Peyer's patch (tissue), 4 donors: ENCODE measurements at regions not wholly inside any gene's neighbourhood (a gene's known extent, or its start where the extent isn't known, plus 50 kb on each side); places are given as distances from the start of the nearest gene placed in this dataset.
A peak's percentile ranks its signal among the peaks of the same experiment; 100 is the strongest.
"Not testable (repeated sequence)": the region's sequence is repeated elsewhere in the genome, so short reads cannot be mapped to it uniquely, and the experiment has no call there.

Experiments used
- DNase-seq, 3 donors: peaks; one replicate each; pipeline ENCODE4 v3.0.0-alpha.2; 2017 to 2019
- H3K27ac ChIP-seq, 4 donors: fragments of 200-600 bp; sonication (generic); one replicate each; pipeline ENCODE4 v1.5.1; 2016 to 2019
- H3K27me3 ChIP-seq, 2 donors: fragments of 200-600 bp; sonication (generic); one replicate each; pipeline ENCODE4 v1.5.1; 2019
- H3K36me3 ChIP-seq, 3 donors: fragments of 200-600 bp; sonication (generic); one replicate each; pipeline ENCODE4 v1.5.1; 2016 to 2019
- H3K4me1 ChIP-seq, 4 donors: fragments of 200-600 bp; sonication (generic); one replicate each; pipeline ENCODE4 v1.5.1; 2016 to 2019
- H3K4me3 ChIP-seq, 4 donors: fragments of 200-600 bp; sonication (generic); 1 replicate in 3 of 4; 2 replicates in 1 of 4; pipeline ENCODE4 v1.5.1; 2016 to 2019; ENCODE audit warnings: mild to moderate bottlenecking in 1 of 4
- H3K9me3 ChIP-seq, 4 donors: fragments of 200-600 bp; sonication (generic); one replicate each; pipeline ENCODE4 v1.5.1; 2016 to 2019; ENCODE audit warnings: mild to moderate bottlenecking in 1 of 4
- POLR2A ChIP-seq, 2 donors: fragments of 450-650 bp; IDR thresholded peaks; one replicate each; pipeline ENCODE4 v1.5.1; 2017; ENCODE audit warnings: antibody characterized with exemption in 2 of 2, mild to moderate bottlenecking in 2 of 2, moderate library complexity in 2 of 2
- TF ChIP-seq, protein P1 (sequence below), 6 experiments: fragments of 450-650 bp in 4 of 6; fragments of 200-600 bp in 2 of 6; sonication (generic) in 1 of 6; IDR thresholded peaks; one replicate each; pipeline ENCODE4 v1.5.1; 2017 to 2019; ENCODE audit warnings: antibody characterized with exemption in 6 of 6, mild to moderate bottlenecking in 3 of 6, moderate library complexity in 1 of 6

DNA sequence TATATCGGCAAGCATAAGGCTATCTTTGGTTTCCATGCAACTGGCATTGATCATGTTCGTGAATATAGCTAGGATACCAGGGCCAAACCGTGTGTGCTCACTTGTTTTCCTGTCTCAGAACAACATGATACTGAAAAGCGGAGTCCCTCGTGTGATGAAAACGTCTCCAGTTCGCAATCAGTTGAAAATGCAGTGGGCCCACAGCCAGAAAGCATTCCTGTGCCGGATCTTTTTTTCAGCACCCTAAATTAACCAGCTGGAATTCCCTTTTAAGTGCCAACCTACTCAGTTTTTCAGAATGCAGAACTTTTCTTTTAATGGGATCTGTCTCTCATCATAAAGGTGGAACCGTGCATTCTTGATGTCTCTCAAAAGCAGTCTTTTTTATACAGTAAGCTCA lies 130.8 kb upstream of the FRG1 start:
- peak overlapping the region in 1 of 4 donors; percentile 32 for H3K4me3 ChIP-seq
- no peak for TF ChIP-seq POLR2A (IDR thresholded peaks at IDR 0.05)
- no peak overlapping the region for H3K27ac ChIP-seq

DNA sequence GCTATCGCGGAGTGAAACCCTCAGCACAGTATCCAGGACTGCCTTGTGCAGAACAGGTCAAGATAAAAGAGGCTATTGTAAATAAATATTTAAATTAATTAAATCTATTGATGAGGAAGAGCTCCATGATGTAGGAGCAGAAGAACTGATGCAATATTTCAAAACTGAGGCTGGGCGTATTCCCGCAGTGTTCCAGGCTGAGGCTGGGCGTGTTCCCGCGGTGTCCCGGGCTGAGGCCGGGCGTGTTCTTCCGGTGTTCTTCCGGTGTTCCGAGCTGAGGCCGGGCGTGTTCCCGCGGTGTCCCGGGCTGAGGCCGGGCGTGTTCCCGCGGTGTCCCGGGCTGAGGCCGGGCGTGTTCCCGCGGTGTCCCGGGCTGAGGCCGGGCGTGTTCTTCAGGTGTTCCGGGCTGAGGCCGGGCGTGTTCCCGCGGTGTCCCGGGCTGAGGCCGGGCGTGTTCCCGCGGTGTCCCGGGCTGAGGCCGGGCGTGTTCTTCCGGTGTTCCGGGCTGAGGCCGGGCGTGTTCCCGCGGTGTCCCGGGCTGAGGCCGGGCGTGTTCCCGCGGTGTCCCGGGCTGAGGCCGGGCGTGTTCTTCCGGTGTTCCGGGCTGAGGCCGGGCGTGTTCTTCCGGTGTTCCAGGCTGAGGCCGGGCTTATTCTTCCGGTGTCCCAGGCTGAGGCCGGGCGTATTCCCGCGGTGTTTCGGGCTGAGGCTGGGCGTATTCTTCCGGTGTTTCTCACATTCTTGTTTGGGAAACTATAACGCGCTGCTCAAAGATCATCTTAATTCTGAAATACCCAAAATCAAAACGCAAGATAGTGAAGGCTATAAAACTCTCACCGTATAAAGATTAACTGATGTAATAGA lies 130.1 kb upstream of the FRG1 start:
- H3K9me3 ChIP-seq, DNase-seq, H3K27me3 ChIP-seq, H3K36me3 ChIP-seq, H3K4me1 ChIP-seq, H3K27ac ChIP-seq: not testable (repeated sequence)
- H3K4me3 ChIP-seq = peak overlapping the region in 1 of 4 donors; percentile 32

More for the DNA sequence above, 130.8 kb upstream of the FRG1 start:
- DNase-seq = no peak
- Histone ChIP-seq H3K9me3 (peaks cover 0 to 6% (median 0%) of the 10 kb centered on the region in 4 donors), H3K36me3 (no peaks in the 10 kb centered on the region), H3K4me1 (no peaks in the 10 kb centered on the region), H3K27me3 (no peaks in the 10 kb centered on the region)

DNA sequence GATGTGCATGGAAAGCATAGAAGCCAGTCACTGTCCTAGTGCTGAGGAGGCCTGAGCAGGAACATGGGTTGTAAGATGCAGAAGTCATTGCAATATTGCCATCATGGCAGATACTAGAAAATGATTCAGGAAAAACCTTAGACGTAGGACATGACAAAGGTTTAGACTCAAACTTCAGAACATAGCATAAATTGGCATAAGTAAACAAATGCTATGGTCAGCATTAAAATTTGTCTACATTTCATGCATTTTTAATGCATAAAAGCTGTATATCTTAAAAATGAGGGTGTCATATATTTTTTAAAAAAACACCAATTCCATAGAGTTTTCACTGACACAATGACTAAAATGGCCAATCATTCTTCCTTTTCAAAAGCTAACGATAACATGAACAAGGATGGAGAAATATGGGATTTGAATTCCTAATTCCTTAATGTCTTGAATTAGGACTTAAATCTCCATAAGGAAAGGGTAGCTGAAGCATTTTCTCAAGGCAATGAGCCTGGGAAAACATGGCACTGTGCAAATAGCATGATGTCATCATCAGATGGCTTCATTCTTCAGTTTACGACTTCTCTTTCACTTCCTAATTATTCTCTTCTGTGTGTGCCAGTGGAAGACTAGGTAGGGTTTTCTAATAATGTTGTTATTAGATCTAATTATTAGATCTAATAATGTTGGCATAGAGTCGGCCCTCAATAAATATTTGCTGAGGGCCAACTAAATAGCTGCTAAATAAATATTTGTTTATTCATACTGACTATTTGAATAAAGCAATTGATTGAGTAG lies 125.1 kb upstream of the FRG1 start:
- H3K27ac ChIP-seq = no peak overlapping the region
- no peak for TF ChIP-seq POLR2A (IDR thresholded peaks at IDR 0.05)
- TF ChIP-seq, protein P1, sequence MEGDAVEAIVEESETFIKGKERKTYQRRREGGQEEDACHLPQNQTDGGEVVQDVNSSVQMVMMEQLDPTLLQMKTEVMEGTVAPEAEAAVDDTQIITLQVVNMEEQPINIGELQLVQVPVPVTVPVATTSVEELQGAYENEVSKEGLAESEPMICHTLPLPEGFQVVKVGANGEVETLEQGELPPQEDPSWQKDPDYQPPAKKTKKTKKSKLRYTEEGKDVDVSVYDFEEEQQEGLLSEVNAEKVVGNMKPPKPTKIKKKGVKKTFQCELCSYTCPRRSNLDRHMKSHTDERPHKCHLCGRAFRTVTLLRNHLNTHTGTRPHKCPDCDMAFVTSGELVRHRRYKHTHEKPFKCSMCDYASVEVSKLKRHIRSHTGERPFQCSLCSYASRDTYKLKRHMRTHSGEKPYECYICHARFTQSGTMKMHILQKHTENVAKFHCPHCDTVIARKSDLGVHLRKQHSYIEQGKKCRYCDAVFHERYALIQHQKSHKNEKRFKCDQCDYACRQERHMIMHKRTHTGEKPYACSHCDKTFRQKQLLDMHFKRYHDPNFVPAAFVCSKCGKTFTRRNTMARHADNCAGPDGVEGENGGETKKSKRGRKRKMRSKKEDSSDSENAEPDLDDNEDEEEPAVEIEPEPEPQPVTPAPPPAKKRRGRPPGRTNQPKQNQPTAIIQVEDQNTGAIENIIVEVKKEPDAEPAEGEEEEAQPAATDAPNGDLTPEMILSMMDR (IDR thresholded peaks at IDR 0.05) = no peak
- DNase-seq = no peak
- no peaks in the 10 kb centered on the region for H3K27me3 ChIP-seq
- H3K36me3 ChIP-seq = no peaks in the 10 kb centered on the region
- no peak overlapping the region for H3K4me3 ChIP-seq
- H3K9me3 ChIP-seq = peaks cover 0 to 6% (median 0%) of the 10 kb centered on the region in 4 donors
- H3K4me1 ChIP-seq = no peaks in the 10 kb centered on the region

DNA sequence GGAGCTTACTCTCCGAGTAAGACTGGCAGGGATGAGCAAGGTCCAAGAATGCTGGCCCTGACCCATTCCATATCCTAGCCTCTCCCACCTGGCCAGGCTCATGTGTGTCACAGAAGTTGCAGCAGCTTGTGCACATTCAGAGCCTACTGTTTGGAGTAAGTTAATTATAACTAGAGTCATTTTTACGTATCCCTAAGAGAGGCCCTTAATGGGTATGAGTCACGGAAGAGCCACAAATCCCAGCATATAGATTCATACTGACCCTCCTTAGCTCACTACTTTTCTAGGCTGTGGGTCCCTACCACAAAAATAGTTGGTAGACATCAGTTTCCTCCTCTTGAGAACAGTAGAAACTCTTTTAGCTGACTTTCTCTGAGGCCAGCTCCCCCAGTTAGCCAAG lies 118.3 kb upstream of the FRG1 start:
- no peak for TF ChIP-seq POLR2A (IDR thresholded peaks at IDR 0.05)
- TF ChIP-seq, protein P1 (IDR thresholded peaks at IDR 0.05) = no peak
- Histone ChIP-seq H3K9me3 (no peaks in the 10 kb centered on the region), H3K4me1 (no peaks in the 10 kb centered on the region), H3K27me3 (no peaks in the 10 kb centered on the region), H3K27ac (no peak overlapping the region), H3K36me3 (no peaks in the 10 kb centered on the region), H3K4me3 (no peak overlapping the region)
- no peak for DNase-seq

DNA sequence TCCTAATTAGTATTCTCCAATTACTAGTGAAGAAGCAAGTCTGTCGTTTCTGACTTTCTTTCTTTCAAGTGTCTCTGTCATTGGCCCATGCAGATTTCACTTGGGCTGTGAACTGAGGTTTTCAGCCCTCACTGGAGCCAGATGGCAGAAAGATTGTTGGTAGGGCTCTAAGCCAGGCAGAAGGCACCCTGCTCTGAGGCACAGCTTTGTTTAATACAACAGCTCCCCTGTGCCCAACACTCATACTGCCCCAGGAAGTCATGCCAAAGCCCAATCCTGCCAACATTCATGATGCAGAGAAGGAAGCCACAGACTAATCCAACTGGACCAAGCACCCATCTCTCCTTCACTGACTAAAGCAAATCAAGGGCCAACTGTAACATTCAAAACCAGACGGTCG lies 117.1 kb upstream of the FRG1 start:
- no peak for DNase-seq

DNA sequence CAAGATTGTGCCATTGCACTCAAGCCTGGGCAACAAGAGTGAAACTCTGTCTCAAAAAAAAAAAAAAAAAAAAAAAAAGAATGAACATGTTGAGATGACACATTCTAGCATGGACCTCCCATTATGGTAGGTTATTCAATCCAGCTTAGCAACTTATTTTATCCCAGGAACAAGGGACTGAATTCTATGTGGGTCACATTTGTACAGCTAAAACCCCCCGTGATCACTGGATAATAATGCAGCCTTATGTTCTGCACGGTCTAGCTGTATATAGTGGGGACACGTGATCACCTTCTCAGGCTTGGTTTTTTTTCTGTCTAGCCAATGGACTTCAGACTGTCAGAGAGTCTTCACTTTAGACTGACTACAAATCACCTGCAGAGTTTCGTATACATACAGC lies 115.2 kb upstream of the FRG1 start:
- Histone ChIP-seq H3K27ac (no peak overlapping the region), H3K9me3 (no peaks in the 10 kb centered on the region), H3K27me3 (no peaks in the 10 kb centered on the region), H3K4me3 (no peak overlapping the region), H3K4me1 (no peaks in the 10 kb centered on the region), H3K36me3 (no peaks in the 10 kb centered on the region)
- TF ChIP-seq POLR2A (IDR thresholded peaks at IDR 0.05) = no peak
- TF ChIP-seq, protein P1 (IDR thresholded peaks at IDR 0.05) = no peak
- no peak for DNase-seq

More for the DNA sequence above, 117.1 kb upstream of the FRG1 start:
- TF ChIP-seq, protein P1 (IDR thresholded peaks at IDR 0.05) = no peak
- TF ChIP-seq POLR2A (IDR thresholded peaks at IDR 0.05) = no peak
- Histone ChIP-seq H3K9me3 (no peaks in the 10 kb centered on the region), H3K4me1 (no peaks in the 10 kb centered on the region), H3K4me3 (no peak overlapping the region), H3K27ac (no peak overlapping the region), H3K27me3 (no peaks in the 10 kb centered on the region), H3K36me3 (no peaks in the 10 kb centered on the region)
